Fibroblast of lung (primary cell): ENCODE measurements at regions not wholly inside any gene's neighbourhood (a gene's known extent, or its start where the extent isn't known, plus 50 kb on each side); places are given as distances from the start of the nearest gene placed in this dataset.

Experiments
- DNase-seq, 2 donors: peaks; one replicate each; pipeline versions ENCODE4 v3.0.0 to v3.0.0-alpha.2; 2010; ENCODE audit warnings: low read depth in 2 of 2
- H2AFZ ChIP-seq: 2 replicates; pipeline ENCODE4 v1.5.1; 2012; ENCODE audit warnings: low read length, control low read depth, inconsistent platforms
- H3K27ac ChIP-seq: 2 replicates; pipeline ENCODE4 v1.5.1; 2011; ENCODE audit warnings: low read length, control low read depth; ENCODE audit not compliant: insufficient read depth
- H3K27me3 ChIP-seq: 2 replicates; pipeline ENCODE4 v1.5.1; 2011; ENCODE audit warnings: mild to moderate bottlenecking, low read length; ENCODE audit not compliant: control insufficient read depth, insufficient read depth
- H3K36me3 ChIP-seq: 2 replicates; pipeline ENCODE4 v1.5.1; 2011; ENCODE audit warnings: low read length; ENCODE audit not compliant: control insufficient read depth, insufficient read depth
- H3K4me1 ChIP-seq: 2 replicates; pipeline ENCODE4 v1.5.1; 2011; ENCODE audit warnings: low read length; ENCODE audit not compliant: control insufficient read depth, insufficient read depth; ENCODE audit errors: extremely low read depth
- H3K4me2 ChIP-seq: 2 replicates; pipeline ENCODE4 v1.5.1; 2011; ENCODE audit warnings: low read length, control low read depth; ENCODE audit not compliant: insufficient read depth; ENCODE audit errors: extremely low read depth
- H3K4me3 ChIP-seq, 4 experiments: fragments of 200-600 bp in 1 of 4; sonication (generic) in 1 of 4; replicated peaks in 1 of 4; 2 replicates each; pipeline ENCODE4 v1.5.1; 2011 to 2016; ENCODE audit warnings: low read length in 4 of 4, low read depth in 3 of 4, mild to moderate bottlenecking in 3 of 4, control low read depth in 2 of 4, inconsistent platforms in 1 of 4, mixed read lengths in 1 of 4; ENCODE audit not compliant: insufficient read depth in 1 of 4; ENCODE audit errors: control extremely low read depth in 1 of 4
- H3K79me2 ChIP-seq: 2 replicates; pipeline ENCODE4 v1.5.1; 2012; ENCODE audit warnings: mild to moderate bottlenecking, low read length, inconsistent platforms; ENCODE audit not compliant: control insufficient read depth, insufficient read depth
- H3K9ac ChIP-seq: 2 replicates; pipeline ENCODE4 v1.5.1; 2011; ENCODE audit warnings: mild to moderate bottlenecking, low read length, control low read depth; ENCODE audit not compliant: insufficient read depth
- H3K9me3 ChIP-seq: 2 replicates; pipeline ENCODE4 v1.5.1; 2012; ENCODE audit warnings: low read depth, low read length; ENCODE audit not compliant: control insufficient read depth, insufficient read depth
- H4K20me1 ChIP-seq: 2 replicates; pipeline ENCODE4 v1.5.1; 2011; ENCODE audit warnings: low read length; ENCODE audit not compliant: control insufficient read depth, insufficient read depth; ENCODE audit errors: extremely low read depth
- EZH2 ChIP-seq: IDR thresholded peaks from 2 replicates; pipeline ENCODE4 v1.5.1; 2012; ENCODE audit warnings: low read length, control low read depth, mild to moderate bottlenecking; ENCODE audit errors: missing control alignments
- TF ChIP-seq, protein P1 (sequence below), 2 donors: IDR thresholded peaks in 1 of 2; conservative IDR thresholded peaks in 1 of 2; 1 replicate in 1 of 2; 2 replicates in 1 of 2; pipeline ENCODE4 v1.5.1; 2011 to 2012; ENCODE audit warnings: low read length in 2 of 2, control low read depth in 1 of 2, inconsistent platforms in 1 of 2, low read depth in 1 of 2, mild to moderate bottlenecking in 1 of 2

DNA sequence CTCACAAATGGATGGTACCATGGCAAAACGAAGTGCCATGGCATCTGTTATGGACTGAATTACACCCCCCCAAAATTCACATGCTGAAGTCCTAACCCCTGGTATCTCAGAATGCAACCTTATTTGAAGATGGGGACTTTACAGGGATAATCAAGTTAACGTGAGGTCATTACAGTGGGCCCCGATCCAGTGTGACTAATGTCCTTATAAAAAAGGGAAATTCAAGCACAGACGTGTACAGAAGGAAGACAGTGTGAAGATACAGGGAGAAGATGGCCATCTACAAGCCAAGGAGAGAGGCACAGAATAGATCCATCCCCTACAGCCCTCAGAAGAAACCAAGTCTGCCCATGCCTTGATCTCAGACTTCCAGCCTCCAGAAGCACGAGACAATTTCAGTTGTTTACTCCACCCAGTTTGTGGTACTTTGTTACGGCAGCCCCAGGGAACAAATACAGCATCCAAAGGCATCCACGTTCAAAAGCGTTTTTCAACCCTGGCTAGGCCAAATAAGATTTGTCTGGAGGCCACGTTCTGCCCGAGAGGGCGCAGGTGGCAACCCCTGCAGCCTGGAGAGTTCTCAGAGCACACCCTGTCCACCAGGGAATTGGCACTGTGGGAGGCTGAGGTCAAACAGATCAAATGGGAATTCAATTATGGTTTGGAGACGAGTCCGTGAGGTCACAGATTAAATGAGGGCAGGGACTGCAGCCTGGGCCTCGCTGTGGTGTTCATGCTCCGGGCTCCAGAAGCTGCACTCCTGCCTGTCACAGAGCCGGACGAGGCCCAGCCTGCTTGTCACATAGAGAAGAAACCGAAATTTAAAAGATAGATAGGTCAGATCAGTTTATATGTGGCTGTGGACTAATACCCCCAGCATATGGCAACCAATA lies 494.8 kb downstream of the SHQ1 start:
- no peaks in the 10 kb centered on the region for H3K9me3 ChIP-seq
- DNase-seq, result no peak
- TF ChIP-seq, protein P1, sequence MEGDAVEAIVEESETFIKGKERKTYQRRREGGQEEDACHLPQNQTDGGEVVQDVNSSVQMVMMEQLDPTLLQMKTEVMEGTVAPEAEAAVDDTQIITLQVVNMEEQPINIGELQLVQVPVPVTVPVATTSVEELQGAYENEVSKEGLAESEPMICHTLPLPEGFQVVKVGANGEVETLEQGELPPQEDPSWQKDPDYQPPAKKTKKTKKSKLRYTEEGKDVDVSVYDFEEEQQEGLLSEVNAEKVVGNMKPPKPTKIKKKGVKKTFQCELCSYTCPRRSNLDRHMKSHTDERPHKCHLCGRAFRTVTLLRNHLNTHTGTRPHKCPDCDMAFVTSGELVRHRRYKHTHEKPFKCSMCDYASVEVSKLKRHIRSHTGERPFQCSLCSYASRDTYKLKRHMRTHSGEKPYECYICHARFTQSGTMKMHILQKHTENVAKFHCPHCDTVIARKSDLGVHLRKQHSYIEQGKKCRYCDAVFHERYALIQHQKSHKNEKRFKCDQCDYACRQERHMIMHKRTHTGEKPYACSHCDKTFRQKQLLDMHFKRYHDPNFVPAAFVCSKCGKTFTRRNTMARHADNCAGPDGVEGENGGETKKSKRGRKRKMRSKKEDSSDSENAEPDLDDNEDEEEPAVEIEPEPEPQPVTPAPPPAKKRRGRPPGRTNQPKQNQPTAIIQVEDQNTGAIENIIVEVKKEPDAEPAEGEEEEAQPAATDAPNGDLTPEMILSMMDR (conservative IDR thresholded peaks at IDR 0.05 in 1 of 2, IDR thresholded peaks at IDR 0.05 in 1 of 2; ENCODE audit: low read depth in 1 of 2, low read length in 2 of 2), result no peak
- no peak for TF ChIP-seq EZH2

DNA sequence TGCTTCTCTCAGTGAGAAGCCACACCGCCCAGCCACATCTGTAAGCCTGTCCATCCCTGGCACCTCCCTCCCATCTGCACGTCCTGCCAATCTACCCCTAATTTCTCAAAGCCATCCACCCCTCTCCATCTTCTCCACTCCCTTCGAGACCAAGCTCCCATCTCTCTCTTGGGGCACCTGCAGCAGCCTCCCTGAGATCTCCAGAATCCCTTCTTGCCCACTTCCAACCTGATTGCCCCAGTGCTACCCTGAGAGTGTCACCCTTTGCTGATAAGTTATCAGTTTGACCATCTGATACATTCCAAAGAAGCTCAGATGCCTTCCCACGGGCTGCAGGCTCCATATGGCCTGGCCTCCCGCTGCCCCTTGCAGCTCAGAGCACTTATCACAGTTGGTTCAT lies 496.1 kb downstream of the SHQ1 start:
- H3K4me1 ChIP-seq, result no peaks in the 10 kb centered on the region
- no peaks in the 10 kb centered on the region for H3K9me3 ChIP-seq
- H3K36me3 ChIP-seq, result no peaks in the 10 kb centered on the region
- no peak for DNase-seq
- H4K20me1 ChIP-seq, result no peaks in the 10 kb centered on the region
- H2AFZ ChIP-seq, result no peak overlapping the region
- H3K4me2 ChIP-seq, result no peak overlapping the region
- no peak overlapping the region for H3K9ac ChIP-seq
- no peaks in the 10 kb centered on the region for H3K79me2 ChIP-seq
- H3K27ac ChIP-seq, result no peak overlapping the region
- no peak for TF ChIP-seq EZH2
- TF ChIP-seq, protein P1 (conservative IDR thresholded peaks at IDR 0.05 in 1 of 2, IDR thresholded peaks at IDR 0.05 in 1 of 2; ENCODE audit: low read depth in 1 of 2, low read length in 2 of 2), result no peak
- H3K4me3 ChIP-seq, result no peak overlapping the region
- H3K27me3 ChIP-seq, result no peaks in the 10 kb centered on the region

More for the DNA sequence above, 494.8 kb downstream of the SHQ1 start:
- Histone ChIP-seq H3K4me2 (no peak overlapping the region), H3K27me3 (no peaks in the 10 kb centered on the region), H3K36me3 (no peaks in the 10 kb centered on the region), H3K4me3 (no peak overlapping the region), H3K4me1 (no peaks in the 10 kb centered on the region), H2AFZ (no peak overlapping the region), H3K79me2 (no peaks in the 10 kb centered on the region), H3K27ac (no peak overlapping the region), H4K20me1 (no peaks in the 10 kb centered on the region), H3K9ac (no peak overlapping the region)

DNA sequence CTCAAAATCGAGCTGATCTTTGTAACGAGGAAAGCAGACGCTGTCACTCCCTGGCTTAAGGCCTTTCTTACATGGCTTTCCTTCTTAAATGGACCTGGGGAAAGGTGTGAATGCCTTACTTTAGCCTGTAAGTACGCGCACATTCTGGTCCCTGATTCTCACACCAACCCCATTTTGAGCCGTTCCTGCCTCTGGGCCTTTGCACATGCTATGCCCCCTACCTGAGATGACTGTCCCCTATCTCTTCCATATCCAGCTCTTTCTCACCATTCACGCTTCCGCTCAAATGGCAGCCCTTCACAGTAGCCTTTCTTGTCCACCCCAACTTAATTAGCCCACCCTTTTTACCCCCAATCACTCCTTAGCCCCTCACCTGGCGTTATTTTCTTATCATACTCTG lies 496.7 kb downstream of the SHQ1 start:
- Histone ChIP-seq H3K27ac (no peak overlapping the region), H3K4me3 (no peak overlapping the region), H3K4me2 (no peak overlapping the region), H2AFZ (no peak overlapping the region), H3K9me3 (no peaks in the 10 kb centered on the region), H3K27me3 (no peaks in the 10 kb centered on the region), H3K4me1 (no peaks in the 10 kb centered on the region), H3K9ac (no peak overlapping the region), H3K36me3 (no peaks in the 10 kb centered on the region), H3K79me2 (no peaks in the 10 kb centered on the region), H4K20me1 (no peaks in the 10 kb centered on the region)
- no peak for TF ChIP-seq EZH2
- TF ChIP-seq, protein P1 (conservative IDR thresholded peaks at IDR 0.05 in 1 of 2, IDR thresholded peaks at IDR 0.05 in 1 of 2; ENCODE audit: low read depth in 1 of 2, low read length in 2 of 2), result no peak
- no peak for DNase-seq
